GM12891 (cell line): ENCODE measurements at regions not wholly inside any gene's neighbourhood (a gene's known extent, or its start where the extent isn't known, plus 50 kb on each side); places are given as distances from the start of the nearest gene placed in this dataset.

ENCODE experiments used
- POLR2A ChIP-seq: IDR thresholded peaks from 2 replicates; pipeline ENCODE4 v1.6.1; 2011; ENCODE audit warnings: low read depth, low read length, control low read depth
- POLR2AphosphoS5 ChIP-seq: IDR thresholded peaks from 2 replicates; pipeline ENCODE4 v1.6.1; 2011; ENCODE audit warnings: low read depth, low read length, control low read depth

GRCh38 chr13:22076658-22077057 is 405.8 kb downstream of the FGF9 start:
- no peak for TF ChIP-seq POLR2AphosphoS5
- TF ChIP-seq POLR2A: no peak
